DOHH2 (cell line): ENCODE measurements at regions not wholly inside any gene's neighbourhood (a gene's known extent, or its start where the extent isn't known, plus 50 kb on each side); places are given as distances from the start of the nearest gene placed in this dataset.

Experiments
- H3F3A ChIP-seq: fragments of 200-600 bp; sonication (generic), shearing (Covaris generic); 2 replicates; pipeline ENCODE4 v1.6.0; 2016; ENCODE audit warnings: antibody characterized with exemption, mild to moderate bottlenecking; ENCODE audit not compliant: control insufficient read depth, insufficient read depth
- H3K27ac ChIP-seq: fragments of 200-600 bp; sonication (generic); 2 replicates; pipeline ENCODE4 v1.5.1; 2014; ENCODE audit warnings: low read depth, mild to moderate bottlenecking, low read length, moderate library complexity
- H3K27me3 ChIP-seq: fragments of 200-600 bp; sonication (generic); 2 replicates; pipeline ENCODE4 v1.6.1; 2014; ENCODE audit warnings: mild to moderate bottlenecking, low read length, mixed read lengths; ENCODE audit not compliant: control insufficient read depth
- H3K36me3 ChIP-seq: fragments of 200-600 bp; sonication (generic); 2 replicates; pipeline ENCODE4 v1.6.1; 2014; ENCODE audit warnings: mild to moderate bottlenecking, low read length, moderate library complexity, mixed read lengths; ENCODE audit not compliant: control insufficient read depth
- H3K4me1 ChIP-seq: fragments of 200-600 bp; sonication (generic); 2 replicates; pipeline ENCODE4 v1.6.1; 2014; ENCODE audit warnings: mild to moderate bottlenecking, low read length, mixed read lengths; ENCODE audit not compliant: control insufficient read depth
- H3K4me2 ChIP-seq: fragments of 200-600 bp; sonication (generic); 2 replicates; pipeline ENCODE4 v1.6.0; 2014; ENCODE audit warnings: mild to moderate bottlenecking, low read length, moderate library complexity
- H3K4me3 ChIP-seq: fragments of 200-600 bp; sonication (generic); 2 replicates; pipeline ENCODE4 v1.5.1; 2014; ENCODE audit warnings: mild to moderate bottlenecking, low read length, mixed read lengths
- H3K79me2 ChIP-seq: fragments of 200-600 bp; sonication (generic); 2 replicates; pipeline ENCODE4 v1.6.1; 2014; ENCODE audit warnings: mild to moderate bottlenecking, low read length, mixed read lengths; ENCODE audit not compliant: control insufficient read depth
- H3K9me2 ChIP-seq: fragments of 200-600 bp; sonication (generic); replicated peaks from 2 replicates; pipeline ENCODE4 v1.6.1; 2014; ENCODE audit warnings: mild to moderate bottlenecking, low read length, mixed read lengths; ENCODE audit not compliant: control insufficient read depth
- H3K9me3 ChIP-seq: fragments of 200-600 bp; sonication (generic); 2 replicates; pipeline ENCODE4 v1.6.1; 2014; ENCODE audit warnings: antibody characterized with exemption, low read length, mixed read lengths; ENCODE audit not compliant: control insufficient read depth, insufficient read depth
- H4K20me1 ChIP-seq: fragments of 200-600 bp; sonication (generic); 2 replicates; pipeline ENCODE4 v1.6.0; 2014; ENCODE audit warnings: low read depth, mild to moderate bottlenecking, antibody characterized with exemption, low read length, moderate library complexity; ENCODE audit not compliant: control insufficient read depth, insufficient read depth
- EZH2phosphoT487 ChIP-seq: fragments of 200-600 bp; sonication (generic); IDR thresholded peaks from 2 replicates; pipeline ENCODE4 v1.6.1; 2017; ENCODE audit warnings: borderline replicate concordance, mild to moderate bottlenecking, antibody characterized with exemption, low read length, moderate library complexity, mixed read lengths
- TF ChIP-seq, protein P1 (sequence below): fragments of 200-600 bp; sonication (generic); IDR thresholded peaks from one replicate; pipeline ENCODE4 v1.5.1; 2014; ENCODE audit warnings: antibody characterized with exemption, mild to moderate bottlenecking, low read depth, low read length; ENCODE audit not compliant: poor library complexity, severe bottlenecking

DNA sequence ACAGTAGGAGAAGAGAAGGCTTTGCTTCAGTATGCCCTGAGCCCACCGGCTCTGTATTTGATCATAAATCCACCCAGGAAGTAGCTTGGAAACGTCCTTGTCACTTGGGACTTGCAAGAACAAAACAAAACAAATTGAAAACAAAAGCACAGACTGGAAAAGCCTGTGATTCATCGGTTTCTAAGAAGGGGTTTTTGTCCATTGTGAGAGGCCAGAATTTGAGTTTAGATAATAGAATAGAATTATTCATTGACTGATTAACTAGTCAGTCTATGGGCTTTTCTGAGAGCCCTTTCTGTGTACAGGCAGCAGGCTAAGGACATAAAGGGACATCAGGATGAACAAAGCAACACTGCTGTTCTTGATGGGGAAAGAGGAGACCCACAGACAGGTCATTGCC is 424.8 kb downstream of the IRX1 start:
- Histone ChIP-seq H3K27ac (no peak overlapping the region), H4K20me1 (no peaks in the 10 kb centered on the region), H3K36me3 (no peaks in the 10 kb centered on the region), H3K4me2 (no peak overlapping the region), H3K27me3 (no peaks in the 10 kb centered on the region), H3K9me3 (no peaks in the 10 kb centered on the region; the same call in 1 of the 2 replicates), H3K4me3 (no peak overlapping the region), H3F3A (no peaks in the 10 kb centered on the region), H3K4me1 (no peaks in the 10 kb centered on the region), H3K9me2 (no peaks in the 10 kb centered on the region), H3K79me2 (no peaks in the 10 kb centered on the region)
- TF ChIP-seq, protein P1, sequence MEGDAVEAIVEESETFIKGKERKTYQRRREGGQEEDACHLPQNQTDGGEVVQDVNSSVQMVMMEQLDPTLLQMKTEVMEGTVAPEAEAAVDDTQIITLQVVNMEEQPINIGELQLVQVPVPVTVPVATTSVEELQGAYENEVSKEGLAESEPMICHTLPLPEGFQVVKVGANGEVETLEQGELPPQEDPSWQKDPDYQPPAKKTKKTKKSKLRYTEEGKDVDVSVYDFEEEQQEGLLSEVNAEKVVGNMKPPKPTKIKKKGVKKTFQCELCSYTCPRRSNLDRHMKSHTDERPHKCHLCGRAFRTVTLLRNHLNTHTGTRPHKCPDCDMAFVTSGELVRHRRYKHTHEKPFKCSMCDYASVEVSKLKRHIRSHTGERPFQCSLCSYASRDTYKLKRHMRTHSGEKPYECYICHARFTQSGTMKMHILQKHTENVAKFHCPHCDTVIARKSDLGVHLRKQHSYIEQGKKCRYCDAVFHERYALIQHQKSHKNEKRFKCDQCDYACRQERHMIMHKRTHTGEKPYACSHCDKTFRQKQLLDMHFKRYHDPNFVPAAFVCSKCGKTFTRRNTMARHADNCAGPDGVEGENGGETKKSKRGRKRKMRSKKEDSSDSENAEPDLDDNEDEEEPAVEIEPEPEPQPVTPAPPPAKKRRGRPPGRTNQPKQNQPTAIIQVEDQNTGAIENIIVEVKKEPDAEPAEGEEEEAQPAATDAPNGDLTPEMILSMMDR: no peak
- TF ChIP-seq EZH2phosphoT487: no peak

DNA sequence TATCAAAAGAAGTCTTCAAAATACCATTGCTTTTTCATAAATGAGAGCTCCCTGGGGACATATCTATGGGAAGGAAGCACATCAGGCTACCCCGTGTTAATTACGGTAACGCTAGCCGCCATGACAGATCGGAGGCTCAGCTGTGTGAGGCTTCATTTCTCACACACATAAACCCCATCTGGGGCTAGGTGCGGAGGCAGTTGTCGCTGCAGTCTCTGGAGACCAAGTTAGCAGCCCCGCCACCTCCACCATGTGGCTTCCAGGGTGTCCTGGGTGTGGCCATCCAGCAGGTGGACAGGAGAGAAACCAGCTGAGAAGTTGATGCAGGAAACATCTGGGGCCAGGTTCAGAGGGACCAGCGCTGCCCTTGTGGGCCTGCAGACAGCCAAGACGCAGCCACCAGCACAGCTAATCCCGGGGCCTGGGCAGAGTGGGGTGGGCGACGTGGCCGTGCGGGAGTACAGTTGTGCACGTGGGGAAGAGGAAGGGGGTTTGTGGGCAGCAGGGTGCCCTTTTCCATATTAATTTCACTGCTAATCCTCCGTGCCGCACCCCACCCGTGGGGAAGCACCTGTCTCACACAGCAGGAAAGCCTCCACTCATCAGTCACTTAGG is 426.5 kb downstream of the IRX1 start:
- H3K27me3 ChIP-seq: no peaks in the 10 kb centered on the region
- no peaks in the 10 kb centered on the region for H3K36me3 ChIP-seq
- no peak overlapping the region for H3K27ac ChIP-seq
- no peaks in the 10 kb centered on the region for H4K20me1 ChIP-seq
- H3F3A ChIP-seq: no peaks in the 10 kb centered on the region
- TF ChIP-seq EZH2phosphoT487: no peak
- TF ChIP-seq, protein P1: no peak
- no peaks in the 10 kb centered on the region for H3K9me2 ChIP-seq
- no peaks in the 10 kb centered on the region for H3K4me1 ChIP-seq
- H3K4me2 ChIP-seq: no peak overlapping the region
- no peaks in the 10 kb centered on the region for H3K79me2 ChIP-seq
- H3K4me3 ChIP-seq: no peak overlapping the region
- no peaks in the 10 kb centered on the region; the same call in 1 of the 2 replicates for H3K9me3 ChIP-seq

DNA sequence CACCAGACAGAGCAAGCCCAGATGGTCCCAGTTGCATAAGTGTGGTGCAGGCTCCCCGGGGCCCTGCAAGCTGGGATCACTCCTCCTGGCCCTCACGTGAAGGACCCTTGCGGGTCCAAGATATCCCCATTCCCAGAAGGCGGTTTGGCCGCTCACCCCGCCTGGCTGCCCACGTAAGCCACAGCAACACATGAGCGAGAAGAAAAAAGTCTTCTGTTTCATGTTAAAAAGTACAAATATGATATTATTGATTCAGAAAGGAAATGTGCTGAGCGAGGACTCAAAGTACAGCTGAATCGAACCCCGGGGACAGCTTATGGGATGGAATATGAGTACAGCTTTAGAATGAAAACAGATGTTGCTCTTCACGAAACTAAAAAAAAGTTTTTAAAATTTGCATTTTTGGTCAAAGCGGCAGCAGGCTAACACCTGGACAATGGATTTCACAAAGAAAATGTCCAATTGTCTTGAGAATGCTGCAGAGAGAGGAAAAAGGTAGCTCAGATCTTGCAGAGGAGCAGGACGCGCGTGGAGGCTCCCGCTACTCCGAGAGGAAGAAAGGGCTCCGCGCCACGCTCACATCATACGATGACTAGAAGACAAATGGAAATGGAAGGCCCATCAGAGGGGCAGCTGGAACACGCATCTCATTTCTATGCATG is 427.6 kb downstream of the IRX1 start:
- TF ChIP-seq, protein P1: no peak
- TF ChIP-seq EZH2phosphoT487: no peak
- Histone ChIP-seq H3K27ac (no peak overlapping the region), H3K4me1 (no peaks in the 10 kb centered on the region), H3K4me2 (no peak overlapping the region), H3K79me2 (no peaks in the 10 kb centered on the region), H3K27me3 (no peaks in the 10 kb centered on the region), H4K20me1 (no peaks in the 10 kb centered on the region), H3K4me3 (no peak overlapping the region), H3K9me2 (no peaks in the 10 kb centered on the region), H3F3A (no peaks in the 10 kb centered on the region), H3K9me3 (no peaks in the 10 kb centered on the region; the same call in 1 of the 2 replicates), H3K36me3 (no peaks in the 10 kb centered on the region)
